A549 (cell line): ENCODE measurements at regions not wholly inside any gene's neighbourhood (a gene's known extent, or its start where the extent isn't known, plus 50 kb on each side); places are given as distances from the start of the nearest gene placed in this dataset.

Experiments
- ATAC-seq, 2 experiments: fragments of 200-7000 bp in 1 of 2; fragments of >200 bp in 1 of 2; cut with Nextera tagmentation in 1 of 2; cut with Tn5 transposase in 1 of 2; 3 replicates each; pipeline versions ENCODE4 v1.8.0 to v1.9.1; 2018 to 2020; ENCODE audit warnings: mild to moderate bottlenecking in 1 of 2, moderate library complexity in 1 of 2
- CTCF ChIA-PET: fragments of 300-600 bp; sonication (Branson Sonifier 250); formaldehyde crosslinking; extraction: SDS; loops from one replicate; lab custom pipeline; 2021; ENCODE audit warnings: antibody characterized with exemption, inconsistent platforms; lab: Yijun Ruan, JAX
- POLR2A ChIA-PET: fragments of 350-600 bp; formaldehyde crosslinking; extraction: SDS; loops from one replicate; lab custom pipeline; 2021; ENCODE audit warnings: antibody characterized with exemption, inconsistent platforms; lab: Yijun Ruan, JAX
- DNase-seq, 2 experiments: peaks; one replicate each; pipeline versions ENCODE4 v3.0.0 to v3.0.0-alpha.2; 2011 to 2016; ENCODE audit warnings: low read depth in 1 of 2, low spot score in 1 of 2
- FAIRE-seq: peaks from 2 replicates; lab custom pipeline; 2011; peaks lifted over from hg19 to GRCh38; lab: Jason Lieb, UNC
- H3K27ac ChIP-seq, 2 experiments: fragments of >200 bp; sonication (Bioruptor Twin); formaldehyde crosslinking; 3 replicates each; pipeline ENCODE4 v1.5.1; 2016 to 2017
- H3K4me1 ChIP-seq: fragments of >200 bp; sonication (Bioruptor Twin); formaldehyde crosslinking; 3 replicates; pipeline ENCODE4 v1.6.1; 2016
- H3K4me2 ChIP-seq: fragments of >200 bp; sonication (Bioruptor Twin); formaldehyde crosslinking; 3 replicates; pipeline ENCODE4 v1.6.1; 2016
- H3K4me3 ChIP-seq: fragments of >200 bp; sonication (Bioruptor Twin); formaldehyde crosslinking; 3 replicates; pipeline ENCODE4 v1.5.1; 2016
- H3K9me3 ChIP-seq: fragments of >200 bp; sonication (Bioruptor Twin); formaldehyde crosslinking; 3 replicates; pipeline ENCODE4 v1.6.1; 2016
- ATOH8 ChIP-seq: fragments of 250-450 bp; sonication (Bioruptor Pico); IDR thresholded peaks from 2 replicates; pipeline ENCODE4 v1.5.0; 2020; ENCODE audit warnings: low read depth, mild to moderate bottlenecking, moderate library complexity
- BCL3 ChIP-seq: fragments of >200 bp; sonication (Bioruptor Twin); formaldehyde crosslinking; IDR thresholded peaks from 3 replicates; pipeline ENCODE4 v1.6.1; 2016
- CBX8 ChIP-seq: fragments of 200-600 bp; sonication (generic); IDR thresholded peaks from 2 replicates; pipeline ENCODE4 v1.6.1; 2016
- EHF ChIP-seq: fragments of 250-450 bp; sonication (Bioruptor Pico); IDR thresholded peaks from 2 replicates; pipeline ENCODE4 v1.5.0; 2020; ENCODE audit warnings: mild to moderate bottlenecking
- EHMT2 ChIP-seq: fragments of 200-600 bp; sonication (generic); IDR thresholded peaks from 2 replicates; pipeline ENCODE4 v1.6.1; 2016; ENCODE audit warnings: antibody characterized with exemption, low read depth, mild to moderate bottlenecking, moderate library complexity
- EP300 ChIP-seq, 2 experiments: fragments of >200 bp; sonication (Bioruptor Twin); formaldehyde crosslinking; IDR thresholded peaks; 2 replicates in 1 of 2; 3 replicates in 1 of 2; pipeline ENCODE4 v1.6.1; 2016 to 2017
- ESRRA ChIP-seq: fragments of 150-350 bp; IDR thresholded peaks from 2 replicates; pipeline ENCODE4 v1.6.1; 2014; ENCODE audit warnings: mild to moderate bottlenecking, low read length, borderline replicate concordance
- FOSB ChIP-seq: fragments of 250-450 bp; sonication (Bioruptor Pico); IDR thresholded peaks from 2 replicates; pipeline ENCODE4 v1.5.0; 2020; ENCODE audit warnings: mild to moderate bottlenecking, moderate library complexity
- FOSL2 ChIP-seq, 2 experiments: fragments of 450-650 bp in 1 of 2; fragments of >200 bp in 1 of 2; sonication (Bioruptor Twin) in 1 of 2; formaldehyde crosslinking; IDR thresholded peaks; 2 replicates each; pipeline versions ENCODE4 v1.5.0 to v1.6.1; 2016 to 2020; ENCODE audit warnings: mild to moderate bottlenecking in 1 of 2, moderate library complexity in 1 of 2
- HDAC2 ChIP-seq: fragments of 200-600 bp; sonication (generic); IDR thresholded peaks from 2 replicates; pipeline ENCODE4 v1.6.1; 2016
- HEYL ChIP-seq: fragments of 250-450 bp; sonication (Bioruptor Pico); IDR thresholded peaks from 2 replicates; pipeline ENCODE4 v1.8.0; 2021; ENCODE audit warnings: mild to moderate bottlenecking, moderate library complexity
- HOXA7 ChIP-seq: fragments of 250-450 bp; sonication (Bioruptor Pico); IDR thresholded peaks from 2 replicates; pipeline ENCODE4 v1.5.0; 2020; ENCODE audit warnings: mild to moderate bottlenecking, moderate library complexity
- JUNB ChIP-seq: fragments of >200 bp; sonication (Bioruptor Twin); formaldehyde crosslinking; IDR thresholded peaks from 2 replicates; pipeline ENCODE4 v1.6.1; 2016
- KDM1A ChIP-seq: fragments of 200-600 bp; sonication (generic); IDR thresholded peaks from 2 replicates; pipeline ENCODE4 v1.6.1; 2016; ENCODE audit warnings: low read depth, mild to moderate bottlenecking
- MAFK ChIP-seq: fragments of 450-650 bp; IDR thresholded peaks from 2 replicates; pipeline ENCODE4 v1.6.1; 2014; ENCODE audit not compliant: partially characterized antibody
- MAZ ChIP-seq: fragments of 150-350 bp; IDR thresholded peaks from 2 replicates; pipeline ENCODE4 v1.6.1; 2014; ENCODE audit warnings: antibody characterized with exemption, low read depth, low read length, borderline replicate concordance
- NFE2L2 ChIP-seq: fragments of 150-350 bp; conservative IDR thresholded peaks from 2 replicates; pipeline ENCODE4 v1.6.1; 2014; ENCODE audit warnings: low read length
- NPAS2 ChIP-seq: fragments of 250-450 bp; sonication (Bioruptor Pico); IDR thresholded peaks from 2 replicates; pipeline ENCODE4 v1.8.0; 2022; ENCODE audit warnings: mild to moderate bottlenecking, moderate library complexity, borderline replicate concordance
- NR3C1 ChIP-seq: fragments of >200 bp; sonication (Bioruptor Twin); formaldehyde crosslinking; IDR thresholded peaks from 3 replicates; pipeline ENCODE4 v1.6.1; 2017
- POLR2A ChIP-seq: IDR thresholded peaks from 2 replicates; pipeline ENCODE4 v1.6.1; 2012; ENCODE audit warnings: mild to moderate bottlenecking, low read length
- POLR2AphosphoS2 ChIP-seq: conservative IDR thresholded peaks from 2 replicates; pipeline ENCODE4 v1.6.1; 2012; ENCODE audit warnings: low read length, improper control_type of control experiment, inconsistent platforms
- RAD21 ChIP-seq, 2 experiments: fragments of >200 bp in 1 of 2; sonication (Bioruptor Twin) in 1 of 2; formaldehyde crosslinking in 1 of 2; IDR thresholded peaks in 1 of 2; conservative IDR thresholded peaks in 1 of 2; 2 replicates in 1 of 2; 3 replicates in 1 of 2; pipeline ENCODE4 v1.6.1; 2012 to 2018; ENCODE audit warnings: inconsistent platforms in 1 of 2
- RARB ChIP-seq: fragments of 250-450 bp; sonication (Bioruptor Pico); IDR thresholded peaks from 2 replicates; pipeline ENCODE4 v1.8.0; 2021; ENCODE audit warnings: mild to moderate bottlenecking, moderate library complexity
- RCOR1 ChIP-seq: fragments of 150-350 bp; IDR thresholded peaks from 2 replicates; pipeline ENCODE4 v1.6.1; 2014; ENCODE audit warnings: antibody characterized with exemption, low read length, low read depth
- REST ChIP-seq: fragments of 200-600 bp; sonication (generic); IDR thresholded peaks from 2 replicates; pipeline ENCODE4 v1.6.1; 2016; ENCODE audit warnings: antibody characterized with exemption, mild to moderate bottlenecking, moderate library complexity
- RNF2 ChIP-seq: fragments of 200-600 bp; sonication (generic); IDR thresholded peaks from 2 replicates; pipeline ENCODE4 v1.6.1; 2016; ENCODE audit warnings: low read depth, mild to moderate bottlenecking, antibody characterized with exemption, moderate library complexity, borderline replicate concordance
- SREBF2 ChIP-seq: fragments of 450-650 bp; IDR thresholded peaks from 2 replicates; pipeline ENCODE4 v1.6.1; 2014; ENCODE audit warnings: mild to moderate bottlenecking, moderate library complexity
- USF2 ChIP-seq: fragments of 450-650 bp; IDR thresholded peaks from 2 replicates; pipeline ENCODE4 v1.6.1; 2014; ENCODE audit warnings: antibody characterized with exemption
- ZC3H11A ChIP-seq: fragments of 450-650 bp; IDR thresholded peaks from 2 replicates; pipeline ENCODE4 v1.6.1; 2014; ENCODE audit warnings: antibody characterized with exemption, mild to moderate bottlenecking
- ZNF302 ChIP-seq: fragments of 250-450 bp; sonication (Bioruptor Pico); IDR thresholded peaks from 2 replicates; pipeline ENCODE4 v1.9.0; 2021; ENCODE audit warnings: inconsistent platforms, mild to moderate bottlenecking, moderate library complexity
- ZSCAN20 ChIP-seq: fragments of 250-450 bp; sonication (Bioruptor Pico); IDR thresholded peaks from 2 replicates; pipeline ENCODE4 v1.8.0; 2022; ENCODE audit warnings: mild to moderate bottlenecking, moderate library complexity
- WGBS: methylation state at CpG from one replicate; pipeline ENCODE4 v1.1.6; 2017; ENCODE audit errors: missing lambda C conversion rate; 5-methylcytosine and 5-hydroxymethylcytosine counted together

GRCh38 chr18:41036346-41036745, 918.7 kb upstream of the PIK3C3 start:
- Histone ChIP-seq H3K9me3 (no peaks in the 10 kb centered on the region), H3K4me2 (no peak overlapping the region), H3K27ac (no peak overlapping the region), H3K4me1 (no peaks in the 10 kb centered on the region), H3K4me3 (no peak overlapping the region)
- WGBS, result 30% methylated on average over 2 of the region's 6 CpGs
- ChIA-PET POLR2A (no interaction called here), CTCF (interaction anchor here (1.0 kb wide), 1 partner anchor 12 kb away, joined by 3 read pairs; no protein-coding TSS in a partner anchor)
- FAIRE-seq, result no peak
- TF ChIP-seq REST (no peak), NFE2L2 (no peak), ESRRA (no peak), RAD21 (conservative IDR thresholded peaks at IDR 0.05 in 1 of 2, IDR thresholded peaks at IDR 0.05 in 1 of 2) (no peak), HDAC2 (no peak), JUNB (no peak), RARB (CRISPR knock-in tag) (no peak), ZC3H11A (no peak), BCL3 (no peak), HEYL (no peak), MAZ (no peak), FOSL2 (IDR thresholded peaks at IDR 0.05) (no peak), FOSL2 (CRISPR knock-in tag; IDR thresholded peaks at IDR 0.05) (no peak), CBX8 (no peak), EP300 (IDR thresholded peaks at IDR 0.05) (no peak), POLR2AphosphoS2 (no peak), RNF2 (no peak)
- TF ChIP-seq, all 56 proteins: peak for 0
- ATAC-seq (no peak), DNase-seq (no peak)

- ChIA-PET POLR2A (no interaction called here), CTCF (no interaction called here)
- Histone ChIP-seq H3K4me2 (no peak overlapping the region), H3K27ac (no peak overlapping the region), H3K4me1 (no peaks in the 10 kb centered on the region), H3K4me3 (no peak overlapping the region)
- DNase-seq (no peak), ATAC-seq (no peak), FAIRE-seq (no peak)
- WGBS, result 17% methylated on average over 2 of the region's 2 CpGs
- TF ChIP-seq HOXA7 (CRISPR knock-in tag) (no peak), USF2 (no peak), RAD21 (conservative IDR thresholded peaks at IDR 0.05 in 1 of 2, IDR thresholded peaks at IDR 0.05 in 1 of 2) (no peak), JUNB (no peak), MAFK (no peak), RCOR1 (no peak), ATOH8 (CRISPR knock-in tag) (no peak), ZC3H11A (no peak), KDM1A (no peak), FOSB (CRISPR knock-in tag) (no peak), SREBF2 (no peak), POLR2A (no peak), ZSCAN20 (CRISPR knock-in tag) (no peak), NFE2L2 (no peak), CBX8 (no peak), NPAS2 (CRISPR knock-in tag) (no peak), EHF (no peak), EHMT2 (no peak), ZNF302 (CRISPR knock-in tag) (no peak), NR3C1 (no peak)
- TF ChIP-seq, all 56 proteins: peak for 0
- H3K9me3 ChIP-seq, result no peaks in the 10 kb centered on the region
Observed at GRCh38 chr18:41034413-41034812, 920.6 kb upstream of the PIK3C3 start.
